ENCODE measurements at regions not wholly inside any gene's neighbourhood (a gene's known extent, or its start where the extent isn't known, plus 50 kb on each side); places are given as distances from the start of the nearest gene placed in this dataset.

DNA sequence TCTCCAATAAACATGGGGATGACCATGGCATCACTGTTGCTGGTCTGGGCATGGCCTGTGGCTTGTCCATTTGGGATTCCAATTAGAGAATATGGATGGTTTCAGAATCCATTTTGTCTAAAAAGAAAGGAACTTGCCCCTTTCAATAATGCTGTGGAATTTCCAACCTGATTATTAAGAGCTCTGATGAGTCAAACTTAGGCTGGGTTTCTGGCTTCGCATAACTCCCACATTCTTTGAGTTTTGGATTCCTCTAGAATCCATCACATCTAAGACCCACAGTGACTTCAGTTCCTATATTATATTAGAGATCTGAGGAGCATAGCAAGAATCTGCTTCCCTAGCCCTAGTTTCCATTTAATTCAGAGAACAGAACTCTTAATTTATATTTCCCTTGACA lies 531.5 kb downstream of the TNS1 start (continued):
- TF ChIP-seq FOSL2 (IDR thresholded peaks at IDR 0.05; ENCODE audit: borderline replicate concordance, low read depth) (no peak), MXI1 (IDR thresholded peaks at IDR 0.05; ENCODE audit: low read depth, low read length) (no peak), SIN3A (IDR thresholded peaks at IDR 0.05; ENCODE audit: borderline replicate concordance, low read depth, low read length) (no peak)

DNA sequence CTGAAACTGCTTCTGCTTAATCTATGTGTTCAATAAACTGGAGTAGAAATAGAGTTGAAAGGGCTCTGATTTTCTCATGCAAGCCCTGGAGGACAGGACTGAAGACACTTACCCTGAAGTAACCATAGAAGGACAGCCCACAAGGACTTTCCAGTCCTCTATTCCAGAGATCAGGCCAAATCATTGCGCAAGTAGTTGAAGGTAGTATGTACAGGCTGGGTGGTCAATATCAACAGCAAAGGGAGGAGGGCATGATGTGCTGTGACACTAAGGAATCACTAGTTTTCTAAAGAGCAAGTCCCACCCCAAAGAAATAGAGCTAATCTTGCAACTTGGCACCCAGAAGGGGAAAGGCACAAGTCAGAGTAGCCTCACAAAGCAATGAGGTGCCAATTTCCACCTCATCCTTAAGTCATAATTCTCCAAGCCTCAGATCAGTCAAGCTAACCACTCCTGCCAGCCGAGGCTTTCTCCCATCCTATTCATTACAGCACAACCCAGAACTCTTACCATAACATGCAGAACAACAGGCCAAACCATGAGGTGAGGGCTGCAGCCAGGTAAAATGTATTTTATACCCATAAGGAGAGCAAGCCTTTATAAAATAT lies 533.5 kb downstream of the TNS1 start:
- Histone ChIP-seq H3K4me2 (no peak overlapping the region), H4K20me1 (ENCODE audit: insufficient read depth) (no peaks in the 10 kb centered on the region), H3K4me3 (ENCODE audit: low read depth in 2 of 2, low read length in 1 of 2) (no peak overlapping the region), H3K27ac (ENCODE audit: low read depth in 2 of 2, low read length in 1 of 2) (no peak overlapping the region), H3K36me3 (replicated peaks in 1 of 2; ENCODE audit: control insufficient read depth in 1 of 2, insufficient read depth in 2 of 2, low read length in 1 of 2) (no peaks in the 10 kb centered on the region), H3K4me1 (ENCODE audit: control insufficient read depth in 1 of 2, insufficient read depth in 2 of 2, low read depth in 1 of 2, low read length in 1 of 2) (peaks cover 0 to 8% of the 10 kb centered on the region in 2 experiments; a peak in 1 of 4 replicates), H3K9ac (no peak overlapping the region), H3K9me2 (no peaks in the 10 kb centered on the region), H3K9me3 (no peaks in the 10 kb centered on the region), H3K79me2 (ENCODE audit: insufficient read depth) (no peaks in the 10 kb centered on the region), H3F3A (replicated peaks; ENCODE audit: insufficient read depth) (no peaks in the 10 kb centered on the region), H3K27me3 (ENCODE audit: insufficient read depth) (no peaks in the 10 kb centered on the region), H2AFZ (ENCODE audit: low read depth) (no peak overlapping the region)
- DNase-seq: no peak
- 67% methylated on average over 2 of the region's 2 CpGs for WGBS (ENCODE audit: low lambda C conversion rate)
- POLR2A ChIA-PET: no interaction called here
- CTCF ChIA-PET: interaction anchor here (1.2 to 1.9 kb wide), 2 partner anchors 10 to 12 kb away, joined by 3 to 5 read pairs; no protein-coding TSS in a partner anchor
- no peak for TF ChIP-seq FOXM1 (IDR thresholded peaks at IDR 0.05; ENCODE audit: low read depth)
- no peak for TF ChIP-seq TCF12 (IDR thresholded peaks at IDR 0.05)

DNA sequence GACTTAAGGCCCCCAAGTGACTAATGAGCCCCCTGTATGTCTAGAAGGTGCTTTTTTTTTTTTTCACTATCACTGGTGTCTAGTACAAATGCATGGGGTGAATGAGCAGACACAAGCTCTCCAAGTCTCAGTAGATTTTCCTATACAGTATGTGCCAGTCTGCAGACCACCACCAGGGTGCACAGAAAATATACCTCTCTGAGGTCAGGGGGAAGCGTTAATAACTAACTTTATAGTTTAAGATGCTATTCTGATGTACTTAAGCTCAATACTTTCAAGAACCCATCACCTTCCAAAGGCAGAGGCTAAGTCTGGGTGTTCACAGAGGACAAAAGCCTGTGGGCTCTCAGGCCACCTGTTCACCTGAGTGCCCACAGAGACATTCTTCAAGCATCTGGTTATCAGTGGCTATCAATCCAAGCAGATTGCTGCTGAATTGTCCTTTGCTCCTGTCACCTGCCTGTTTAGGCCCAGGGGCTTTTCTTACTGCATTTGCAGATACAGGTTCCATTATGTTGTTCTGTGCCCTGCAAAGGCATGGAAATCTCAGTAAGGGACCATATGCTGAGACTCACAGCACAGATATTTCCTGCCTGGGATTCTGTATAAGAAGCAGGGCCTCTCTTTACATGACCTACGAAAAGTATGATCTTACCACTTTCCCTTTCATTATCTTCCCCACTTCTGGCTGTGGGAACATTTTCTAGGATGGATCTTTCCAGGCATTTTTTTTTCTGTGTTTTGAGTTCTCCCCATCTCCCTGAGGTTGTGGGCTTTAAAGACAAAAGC lies 534.6 kb downstream of the TNS1 start:
- no peak overlapping the region for H3K4me3 ChIP-seq (ENCODE audit: low read depth in 2 of 2, low read length in 1 of 2)
- no peak overlapping the region for H3K9ac ChIP-seq
- ChIA-PET CTCF (interaction anchor here (1.9 kb wide), 1 partner anchor 9 kb away, joined by 5 read pairs; no protein-coding TSS in a partner anchor), POLR2A (no interaction called here)
- H3K9me3 ChIP-seq: no peaks in the 10 kb centered on the region
- no peaks in the 10 kb centered on the region for H3K9me2 ChIP-seq
- DNase-seq: no peak
- H3F3A ChIP-seq (replicated peaks; ENCODE audit: insufficient read depth): no peaks in the 10 kb centered on the region
- no peaks in the 10 kb centered on the region for H3K36me3 ChIP-seq (replicated peaks in 1 of 2; ENCODE audit: control insufficient read depth in 1 of 2, insufficient read depth in 2 of 2, low read length in 1 of 2)
- H3K79me2 ChIP-seq (ENCODE audit: insufficient read depth): no peaks in the 10 kb centered on the region
- WGBS (ENCODE audit: low lambda C conversion rate): 68% methylated on average over 2 of the region's 2 CpGs
- no peak for TF ChIP-seq NRF1 (IDR thresholded peaks at IDR 0.05; ENCODE audit: low read depth, low read length)
- no peak for TF ChIP-seq GABPA (IDR thresholded peaks at IDR 0.05; ENCODE audit: low read depth)
- TF ChIP-seq YY1 (IDR thresholded peaks at IDR 0.05; ENCODE audit: low read depth): no peak
- TF ChIP-seq TCF12 (IDR thresholded peaks at IDR 0.05): no peak
- no peak for TF ChIP-seq GATA2 (CRISPR knock-in tag; IDR thresholded peaks at IDR 0.05)
- H3K4me1 ChIP-seq (ENCODE audit: control insufficient read depth in 1 of 2, insufficient read depth in 2 of 2, low read depth in 1 of 2, low read length in 1 of 2): peaks cover 0 to 8% of the 10 kb centered on the region in 2 experiments; a peak in 1 of 4 replicates
- no peaks in the 10 kb centered on the region for H3K27me3 ChIP-seq (ENCODE audit: insufficient read depth)
- H4K20me1 ChIP-seq (ENCODE audit: insufficient read depth): no peaks in the 10 kb centered on the region
- H2AFZ ChIP-seq (ENCODE audit: low read depth): no peak overlapping the region
- H3K27ac ChIP-seq (ENCODE audit: low read depth in 2 of 2, low read length in 1 of 2): no peak overlapping the region
- no peak overlapping the region; the same call in 1 of the 2 replicates for H3K4me2 ChIP-seq

DNA sequence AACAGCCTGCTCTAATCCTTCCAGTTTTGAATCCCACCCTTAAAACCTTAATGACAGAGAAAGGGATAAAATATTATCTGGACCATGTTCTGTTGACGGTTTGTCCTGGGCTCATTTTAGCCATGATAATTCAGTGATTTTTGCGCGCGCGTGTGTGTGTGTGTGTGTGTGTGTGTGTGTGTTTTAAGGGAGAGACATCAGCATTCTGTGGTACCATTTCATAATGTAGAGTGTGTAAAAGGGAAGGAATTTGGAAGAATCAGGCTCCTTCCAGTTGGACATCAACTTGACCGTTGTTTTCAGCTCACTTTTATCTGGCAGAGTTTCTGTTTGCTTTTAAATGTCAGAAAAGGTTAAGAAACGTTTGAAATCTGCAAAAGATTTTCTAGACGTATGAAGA lies 535.5 kb downstream of the TNS1 start:
- 82% methylated on average over 8 of the region's 8 CpGs for WGBS (ENCODE audit: low lambda C conversion rate)
- Histone ChIP-seq H3K4me2 (no peak overlapping the region), H3K36me3 (replicated peaks in 1 of 2; ENCODE audit: control insufficient read depth in 1 of 2, insufficient read depth in 2 of 2, low read length in 1 of 2) (no peaks in the 10 kb centered on the region), H2AFZ (ENCODE audit: low read depth) (no peak overlapping the region), H3K9me2 (no peaks in the 10 kb centered on the region), H3K9me3 (no peaks in the 10 kb centered on the region), H3F3A (replicated peaks; ENCODE audit: insufficient read depth) (no peaks in the 10 kb centered on the region), H3K27ac (ENCODE audit: low read depth in 2 of 2, low read length in 1 of 2) (no peak overlapping the region), H3K79me2 (ENCODE audit: insufficient read depth) (no peaks in the 10 kb centered on the region), H3K4me3 (ENCODE audit: low read depth in 2 of 2, low read length in 1 of 2) (no peak overlapping the region), H3K4me1 (ENCODE audit: control insufficient read depth in 1 of 2, insufficient read depth in 2 of 2, low read depth in 1 of 2, low read length in 1 of 2) (peaks cover 0 to 8% of the 10 kb centered on the region in 2 experiments; a peak in 1 of 4 replicates), H4K20me1 (ENCODE audit: insufficient read depth) (no peaks in the 10 kb centered on the region), H3K27me3 (ENCODE audit: insufficient read depth) (no peaks in the 10 kb centered on the region), H3K9ac (no peak overlapping the region)
- CTCF ChIA-PET: interaction anchor here (1.4 kb wide), 1 partner anchor 8 kb away, joined by 4 read pairs; no protein-coding TSS in a partner anchor
- no peak for DNase-seq
- POLR2A ChIA-PET: no interaction called here
- TF ChIP-seq EZH2phosphoT487 (IDR thresholded peaks at IDR 0.05; ENCODE audit: borderline replicate concordance, low read depth) (no peak), FOSL2 (IDR thresholded peaks at IDR 0.05; ENCODE audit: borderline replicate concordance, low read depth) (no peak), POLR2AphosphoS5 (IDR thresholded peaks at IDR 0.05; ENCODE audit: low read depth, low read length) (no peak), USF2 (IDR thresholded peaks at IDR 0.05; ENCODE audit: borderline replicate concordance, low read depth, low read length) (no peak), MEF2A (IDR thresholded peaks at IDR 0.05; ENCODE audit: borderline replicate concordance, low read depth) (no peak), CHD2 (IDR thresholded peaks at IDR 0.05; ENCODE audit: low read length, partially characterized antibody) (no peak), MAX (IDR thresholded peaks at IDR 0.05; ENCODE audit: low read depth) (no peak), TCF12 (IDR thresholded peaks at IDR 0.05) (no peak), FOXJ3 (CRISPR knock-in tag; IDR thresholded peaks at IDR 0.05) (no peak)
- TF ChIP-seq, protein P1, sequence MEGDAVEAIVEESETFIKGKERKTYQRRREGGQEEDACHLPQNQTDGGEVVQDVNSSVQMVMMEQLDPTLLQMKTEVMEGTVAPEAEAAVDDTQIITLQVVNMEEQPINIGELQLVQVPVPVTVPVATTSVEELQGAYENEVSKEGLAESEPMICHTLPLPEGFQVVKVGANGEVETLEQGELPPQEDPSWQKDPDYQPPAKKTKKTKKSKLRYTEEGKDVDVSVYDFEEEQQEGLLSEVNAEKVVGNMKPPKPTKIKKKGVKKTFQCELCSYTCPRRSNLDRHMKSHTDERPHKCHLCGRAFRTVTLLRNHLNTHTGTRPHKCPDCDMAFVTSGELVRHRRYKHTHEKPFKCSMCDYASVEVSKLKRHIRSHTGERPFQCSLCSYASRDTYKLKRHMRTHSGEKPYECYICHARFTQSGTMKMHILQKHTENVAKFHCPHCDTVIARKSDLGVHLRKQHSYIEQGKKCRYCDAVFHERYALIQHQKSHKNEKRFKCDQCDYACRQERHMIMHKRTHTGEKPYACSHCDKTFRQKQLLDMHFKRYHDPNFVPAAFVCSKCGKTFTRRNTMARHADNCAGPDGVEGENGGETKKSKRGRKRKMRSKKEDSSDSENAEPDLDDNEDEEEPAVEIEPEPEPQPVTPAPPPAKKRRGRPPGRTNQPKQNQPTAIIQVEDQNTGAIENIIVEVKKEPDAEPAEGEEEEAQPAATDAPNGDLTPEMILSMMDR (IDR thresholded peaks at IDR 0.05): no peak
